Stimulated activated CD8-positive, alpha-beta memory T cell treated with anti-CD3 and anti-CD28 coated beads, Interleukin-12 subunit alpha, Interleukin-12 subunit beta, amount 100 ng/mL, for 1 hour (primary cell): ENCODE measurements at regions not wholly inside any gene's neighbourhood (a gene's known extent, or its start where the extent isn't known, plus 50 kb on each side); places are given as distances from the start of the nearest gene placed in this dataset.

ENCODE experiments used
- DNase-seq: peaks from one replicate; pipeline ENCODE4 v3.0.0-alpha.2; 2020; ENCODE audit warnings: low read depth

- DNase-seq, result no peak
Observed at GRCh38 chr16:6375465-6376075, 957.1 kb upstream of the RBFOX1 start.

- no peak for DNase-seq
Observed at GRCh38 chr16:6374821-6375220, 957.8 kb upstream of the RBFOX1 start.

- no peak for DNase-seq
Observed at GRCh38 chr16:6364846-6365245, 967.8 kb upstream of the RBFOX1 start.

GRCh38 chr16:6363896-6364607 is 968.6 kb upstream of the RBFOX1 start:
- no peak for DNase-seq

GRCh38 chr16:6363396-6363795 is 969.2 kb upstream of the RBFOX1 start:
- no peak for DNase-seq

- DNase-seq, result no peak
Observed at GRCh38 chr16:6362321-6362720, 970.3 kb upstream of the RBFOX1 start.

GRCh38 chr16:6360641-6361040 is 972.0 kb upstream of the RBFOX1 start:
- DNase-seq, result no peak

- no peak for DNase-seq
Observed at GRCh38 chr16:6356911-6357310, 975.7 kb upstream of the RBFOX1 start.

- no peak for DNase-seq
Observed at GRCh38 chr16:6349725-6350124, 982.9 kb upstream of the RBFOX1 start.

GRCh38 chr16:6345090-6345489 is 987.6 kb upstream of the RBFOX1 start:
- DNase-seq, result no peak

- no peak for DNase-seq
Observed at GRCh38 chr16:6343157-6343556, 989.5 kb upstream of the RBFOX1 start.

- no peak for DNase-seq
Observed at GRCh38 chr16:6341981-6342380, 990.7 kb upstream of the RBFOX1 start.

GRCh38 chr16:6335072-6335471 is 997.6 kb upstream of the RBFOX1 start:
- DNase-seq, result no peak

GRCh38 chr16:6331770-6332169 is 1000.9 kb upstream of the RBFOX1 start:
- no peak for DNase-seq

- no peak for DNase-seq
Observed at GRCh38 chr16:6317934-6318333, 1014.7 kb upstream of the RBFOX1 start.

- no peak for DNase-seq
Observed at GRCh38 chr16:6309271-6309670, 1023.4 kb upstream of the RBFOX1 start.

GRCh38 chr16:6308176-6308575 is 1024.5 kb upstream of the RBFOX1 start:
- no peak for DNase-seq

- DNase-seq, result no peak
Observed at GRCh38 chr16:6300523-6300922, 1032.1 kb upstream of the RBFOX1 start.

- no peak for DNase-seq
Observed at GRCh38 chr16:6297666-6298410, 1034.8 kb upstream of the RBFOX1 start.

GRCh38 chr16:6286176-6286575 is 1046.5 kb upstream of the RBFOX1 start:
- DNase-seq, result no peak

GRCh38 chr16:6284731-6285130 is 1047.9 kb upstream of the RBFOX1 start:
- DNase-seq, result no peak

GRCh38 chr16:6281994-6282393 is 1050.7 kb upstream of the RBFOX1 start:
- no peak for DNase-seq

GRCh38 chr16:6281274-6281673 is 1051.4 kb upstream of the RBFOX1 start:
- no peak for DNase-seq
